Type B pancreatic cell (in vitro differentiated cells): ENCODE measurements at regions not wholly inside any gene's neighbourhood (a gene's known extent, or its start where the extent isn't known, plus 50 kb on each side); places are given as distances from the start of the nearest gene placed in this dataset.

Experiments used
- DNase-seq: peaks from one replicate; pipeline ENCODE4 v3.0.0; 2021; ENCODE audit warnings: mixed read lengths; ENCODE audit not compliant: unreplicated experiment; ENCODE audit errors: extremely low spot score
- H3K27ac Mint-ChIP-seq: 2 replicates; pipeline ENCODE4 v1.8.0; 2021; ENCODE audit warnings: mild to moderate bottlenecking, mixed read lengths
- H3K27me3 Mint-ChIP-seq: 2 replicates; pipeline ENCODE4 v1.8.0; 2021; ENCODE audit warnings: mixed read lengths
- H3K36me3 Mint-ChIP-seq: 2 replicates; pipeline ENCODE4 v1.8.0; 2021; ENCODE audit warnings: mixed read lengths
- H3K4me1 Mint-ChIP-seq: one replicate; pipeline ENCODE4 v1.8.0; 2021; ENCODE audit warnings: mixed read lengths; ENCODE audit not compliant: unreplicated experiment
- H3K4me3 Mint-ChIP-seq: 2 replicates; pipeline ENCODE4 v1.8.0; 2021; ENCODE audit warnings: mild to moderate bottlenecking, mixed read lengths
- H3K9me3 Mint-ChIP-seq: 2 replicates; pipeline ENCODE4 v1.8.0; 2021; ENCODE audit warnings: mixed read lengths
- CTCF ChIP-seq: fragments of 200-600 bp; sonication (generic); conservative IDR thresholded peaks from 2 replicates; pipeline ENCODE4 v1.5.0; 2021; ENCODE audit warnings: antibody characterized with exemption, mild to moderate bottlenecking

GRCh38 chr5:30843541-30843940, 349.9 kb upstream of the CDH6 start:
- no peaks in the 10 kb centered on the region for H3K4me1 Mint-ChIP-seq
- no peaks in the 10 kb centered on the region for H3K36me3 Mint-ChIP-seq
- no peaks in the 10 kb centered on the region for H3K27me3 Mint-ChIP-seq
- no peaks in the 10 kb centered on the region for H3K9me3 Mint-ChIP-seq
- no peak overlapping the region for H3K4me3 Mint-ChIP-seq
- H3K27ac Mint-ChIP-seq: no peak overlapping the region
- TF ChIP-seq CTCF: no peak
- DNase-seq: no peak

- H3K27me3 Mint-ChIP-seq: no peaks in the 10 kb centered on the region
These were observed 353.5 kb upstream of the CDH6 start for GRCh38 chr5:30839956-30840355.

GRCh38 chr5:30838936-30839496, 354.5 kb upstream of the CDH6 start:
- H3K4me1 Mint-ChIP-seq: no peaks in the 10 kb centered on the region
- TF ChIP-seq CTCF: no peak
- no peaks in the 10 kb centered on the region for H3K27me3 Mint-ChIP-seq
- DNase-seq: no peak
- H3K27ac Mint-ChIP-seq: no peak overlapping the region
- no peak overlapping the region for H3K4me3 Mint-ChIP-seq
- no peaks in the 10 kb centered on the region for H3K36me3 Mint-ChIP-seq
- H3K9me3 Mint-ChIP-seq: no peaks in the 10 kb centered on the region

More at GRCh38 chr5:30839956-30840355, 353.5 kb upstream of the CDH6 start:
- Mint-ChIP-seq H3K27ac (no peak overlapping the region), H3K9me3 (no peaks in the 10 kb centered on the region), H3K4me1 (no peaks in the 10 kb centered on the region), H3K4me3 (no peak overlapping the region), H3K36me3 (no peaks in the 10 kb centered on the region)
- DNase-seq: no peak
- TF ChIP-seq CTCF: no peak

DNA sequence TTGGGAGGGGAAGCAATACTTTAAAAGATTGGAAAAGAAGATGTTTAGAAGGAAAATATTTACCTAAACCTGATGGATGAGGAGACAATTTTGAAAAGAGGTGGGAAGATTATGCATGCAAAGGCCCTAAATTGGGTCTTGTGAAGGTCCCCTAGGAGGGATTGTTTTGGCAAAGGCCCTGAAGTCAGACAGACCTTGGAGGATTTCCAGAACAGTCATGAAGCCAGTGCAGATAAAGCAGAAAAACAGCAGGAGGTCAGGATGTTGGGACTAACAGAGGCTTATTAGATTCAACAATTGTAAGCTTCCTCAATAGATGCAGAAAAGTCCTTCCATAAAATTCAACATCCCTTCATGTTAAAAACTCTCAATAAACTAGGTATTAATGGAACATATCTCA, 361.0 kb upstream of the CDH6 start:
- Mint-ChIP-seq H3K9me3 (no peaks in the 10 kb centered on the region), H3K4me1 (peaks cover 6% of the 10 kb centered on the region), H3K27ac (no peak overlapping the region)

DNA sequence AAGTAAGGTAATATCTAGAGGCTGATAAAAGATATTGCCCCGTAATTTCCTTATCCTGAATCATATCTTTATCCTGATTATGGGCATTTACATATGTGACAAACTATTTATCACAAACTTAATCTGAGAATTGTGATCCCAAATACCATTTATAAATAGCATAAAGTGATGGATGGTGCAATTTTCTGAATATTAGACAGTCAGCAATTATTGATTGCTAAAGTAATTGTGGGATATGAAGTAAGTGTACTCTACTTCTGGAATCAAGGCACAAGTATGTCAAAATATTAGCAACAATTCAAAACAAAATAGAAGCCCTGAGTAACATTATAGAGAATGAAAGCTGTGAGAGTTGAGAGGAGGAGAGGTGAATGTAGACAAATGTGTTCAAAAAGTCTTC, 361.9 kb upstream of the CDH6 start:
- Mint-ChIP-seq H3K36me3 (no peaks in the 10 kb centered on the region), H3K4me3 (no peak overlapping the region), H3K4me1 (peaks cover 6% of the 10 kb centered on the region), H3K27me3 (no peaks in the 10 kb centered on the region), H3K27ac (no peak overlapping the region), H3K9me3 (no peaks in the 10 kb centered on the region)
- no peak for DNase-seq
- no peak for TF ChIP-seq CTCF

More for the DNA sequence above, 361.0 kb upstream of the CDH6 start:
- no peak for TF ChIP-seq CTCF
- H3K4me3 Mint-ChIP-seq: no peak overlapping the region
- no peaks in the 10 kb centered on the region for H3K36me3 Mint-ChIP-seq
- no peaks in the 10 kb centered on the region for H3K27me3 Mint-ChIP-seq
- DNase-seq: no peak

GRCh38 chr5:30831123-30831522, 362.4 kb upstream of the CDH6 start:
- no peak overlapping the region for H3K27ac Mint-ChIP-seq
- H3K4me3 Mint-ChIP-seq: no peak overlapping the region
- H3K4me1 Mint-ChIP-seq: peaks cover 6% of the 10 kb centered on the region
- no peaks in the 10 kb centered on the region for H3K36me3 Mint-ChIP-seq
- DNase-seq: no peak
- no peaks in the 10 kb centered on the region for H3K27me3 Mint-ChIP-seq
- no peak for TF ChIP-seq CTCF
- H3K9me3 Mint-ChIP-seq: no peaks in the 10 kb centered on the region
